Astrocyte (in vitro differentiated cells and primary cell): ENCODE measurements at regions not wholly inside any gene's neighbourhood (a gene's known extent, or its start where the extent isn't known, plus 50 kb on each side); places are given as distances from the start of the nearest gene placed in this dataset.

Experiments used
- DNase-seq: peaks from one replicate; pipeline ENCODE4 v3.0.0-alpha.2; 2010; ENCODE audit warnings: low read depth
- FAIRE-seq: peaks from 2 replicates; lab custom pipeline; 2011; peaks lifted over from hg19 to GRCh38; lab: Jason Lieb, UNC
- H2AFZ ChIP-seq: 2 replicates; pipeline ENCODE4 v1.6.0; 2012; ENCODE audit warnings: low read depth, low read length, inconsistent platforms
- H3K27ac ChIP-seq: 2 replicates; pipeline ENCODE4 v1.5.1; 2011; ENCODE audit warnings: low read depth, low read length, inconsistent platforms
- H3K27me3 ChIP-seq: 2 replicates; pipeline ENCODE4 v1.6.0; 2011; ENCODE audit warnings: low read length, inconsistent platforms; ENCODE audit not compliant: insufficient read depth
- H3K36me3 ChIP-seq: 2 replicates; pipeline ENCODE4 v1.5.1; 2011; ENCODE audit warnings: low read length, inconsistent platforms; ENCODE audit not compliant: insufficient read depth
- H3K4me1 ChIP-seq: 2 replicates; pipeline ENCODE4 v1.5.1; 2011; ENCODE audit warnings: low read length, inconsistent platforms; ENCODE audit not compliant: insufficient read depth
- H3K4me2 ChIP-seq: 2 replicates; pipeline ENCODE4 v1.6.0; 2012; ENCODE audit warnings: low read length, inconsistent platforms
- H3K4me3 ChIP-seq: 2 replicates; pipeline ENCODE4 v1.5.1; 2011; ENCODE audit warnings: low read depth, mild to moderate bottlenecking, low read length, inconsistent platforms; ENCODE audit not compliant: insufficient read depth
- H3K79me2 ChIP-seq: 2 replicates; pipeline ENCODE4 v1.6.0; 2012; ENCODE audit warnings: mild to moderate bottlenecking, low read length, inconsistent platforms; ENCODE audit not compliant: insufficient read depth
- H3K9ac ChIP-seq: 2 replicates; pipeline ENCODE4 v1.6.0; 2012; ENCODE audit warnings: mild to moderate bottlenecking, low read length, inconsistent platforms
- H3K9me3 ChIP-seq: 2 replicates; pipeline ENCODE4 v1.5.1; 2012; ENCODE audit warnings: low read depth, mild to moderate bottlenecking, low read length, inconsistent platforms; ENCODE audit not compliant: insufficient read depth
- H4K20me1 ChIP-seq: 2 replicates; pipeline ENCODE4 v1.6.0; 2012; ENCODE audit warnings: low read length, inconsistent platforms; ENCODE audit not compliant: insufficient read depth
- H3K27ac Mint-ChIP-seq: one replicate; pipeline ENCODE4 v1.8.0; 2021; ENCODE audit warnings: mild to moderate bottlenecking, mixed read lengths; ENCODE audit not compliant: unreplicated experiment
- H3K27me3 Mint-ChIP-seq: one replicate; pipeline ENCODE4 v1.8.0; 2021; ENCODE audit warnings: low read depth, mixed read lengths; ENCODE audit not compliant: unreplicated experiment
- H3K36me3 Mint-ChIP-seq: one replicate; pipeline ENCODE4 v1.8.0; 2021; ENCODE audit warnings: low read depth, mixed read lengths; ENCODE audit not compliant: unreplicated experiment
- H3K4me1 Mint-ChIP-seq: one replicate; pipeline ENCODE4 v1.8.0; 2021; ENCODE audit warnings: low read depth, mixed read lengths; ENCODE audit not compliant: unreplicated experiment
- H3K4me3 Mint-ChIP-seq: one replicate; pipeline ENCODE4 v1.8.0; 2021; ENCODE audit warnings: mild to moderate bottlenecking, moderate library complexity, mixed read lengths; ENCODE audit not compliant: unreplicated experiment
- H3K9me3 Mint-ChIP-seq: one replicate; pipeline ENCODE4 v1.8.0; 2021; ENCODE audit warnings: mild to moderate bottlenecking, mixed read lengths; ENCODE audit not compliant: unreplicated experiment
- EZH2 ChIP-seq: IDR thresholded peaks from 2 replicates; pipeline ENCODE4 v1.6.1; 2012; ENCODE audit warnings: mild to moderate bottlenecking, low read length, inconsistent platforms; ENCODE audit not compliant: insufficient read depth
- TF ChIP-seq, protein P1 (sequence below): IDR thresholded peaks from 2 replicates; pipeline ENCODE4 v1.5.1; 2011; ENCODE audit warnings: low read depth, mild to moderate bottlenecking, inconsistent platforms, low read length, moderate library complexity; ENCODE audit not compliant: insufficient read depth

DNA sequence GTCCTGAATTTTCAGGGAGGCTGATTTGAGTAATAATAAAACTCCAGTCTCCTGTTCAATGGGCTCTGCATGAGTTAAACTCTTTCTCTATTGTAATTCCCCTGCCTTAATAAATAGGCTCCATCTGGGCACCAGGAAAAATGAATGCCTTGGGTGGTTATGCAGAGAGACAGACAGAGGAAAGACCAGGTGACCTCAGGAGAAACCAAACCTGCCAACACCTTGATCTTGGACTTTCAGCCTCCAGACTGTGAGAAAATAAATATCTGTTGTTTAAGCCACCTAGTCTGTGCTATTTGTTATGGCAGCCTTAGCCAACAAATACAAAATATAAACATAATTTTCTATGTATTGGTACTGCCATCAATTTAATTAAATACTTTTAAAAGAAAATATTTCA, 64.8 kb upstream of the RAP2B start:
- Mint-ChIP-seq H3K4me1 (no peaks in the 10 kb centered on the region), H3K27me3 (no peaks in the 10 kb centered on the region), H3K36me3 (no peaks in the 10 kb centered on the region), H3K9me3 (no peaks in the 10 kb centered on the region), H3K4me3 (no peak overlapping the region), H3K27ac (no peak overlapping the region)
- H3K36me3 ChIP-seq: no peaks in the 10 kb centered on the region
- H3K9ac ChIP-seq: no peak overlapping the region
- H3K4me1 ChIP-seq: peaks cover 2% of the 10 kb centered on the region
- no peaks in the 10 kb centered on the region for H3K79me2 ChIP-seq
- no peaks in the 10 kb centered on the region for H3K9me3 ChIP-seq
- FAIRE-seq (no peak), DNase-seq (no peak)
- no peak overlapping the region for H2AFZ ChIP-seq
- H3K27ac ChIP-seq: no peak overlapping the region
- H3K27me3 ChIP-seq: no peaks in the 10 kb centered on the region
- H4K20me1 ChIP-seq: no peaks in the 10 kb centered on the region
- H3K4me3 ChIP-seq: no peak overlapping the region
- TF ChIP-seq EZH2: no peak
- TF ChIP-seq, protein P1, sequence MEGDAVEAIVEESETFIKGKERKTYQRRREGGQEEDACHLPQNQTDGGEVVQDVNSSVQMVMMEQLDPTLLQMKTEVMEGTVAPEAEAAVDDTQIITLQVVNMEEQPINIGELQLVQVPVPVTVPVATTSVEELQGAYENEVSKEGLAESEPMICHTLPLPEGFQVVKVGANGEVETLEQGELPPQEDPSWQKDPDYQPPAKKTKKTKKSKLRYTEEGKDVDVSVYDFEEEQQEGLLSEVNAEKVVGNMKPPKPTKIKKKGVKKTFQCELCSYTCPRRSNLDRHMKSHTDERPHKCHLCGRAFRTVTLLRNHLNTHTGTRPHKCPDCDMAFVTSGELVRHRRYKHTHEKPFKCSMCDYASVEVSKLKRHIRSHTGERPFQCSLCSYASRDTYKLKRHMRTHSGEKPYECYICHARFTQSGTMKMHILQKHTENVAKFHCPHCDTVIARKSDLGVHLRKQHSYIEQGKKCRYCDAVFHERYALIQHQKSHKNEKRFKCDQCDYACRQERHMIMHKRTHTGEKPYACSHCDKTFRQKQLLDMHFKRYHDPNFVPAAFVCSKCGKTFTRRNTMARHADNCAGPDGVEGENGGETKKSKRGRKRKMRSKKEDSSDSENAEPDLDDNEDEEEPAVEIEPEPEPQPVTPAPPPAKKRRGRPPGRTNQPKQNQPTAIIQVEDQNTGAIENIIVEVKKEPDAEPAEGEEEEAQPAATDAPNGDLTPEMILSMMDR: no peak
- H3K4me2 ChIP-seq: no peak overlapping the region

DNA sequence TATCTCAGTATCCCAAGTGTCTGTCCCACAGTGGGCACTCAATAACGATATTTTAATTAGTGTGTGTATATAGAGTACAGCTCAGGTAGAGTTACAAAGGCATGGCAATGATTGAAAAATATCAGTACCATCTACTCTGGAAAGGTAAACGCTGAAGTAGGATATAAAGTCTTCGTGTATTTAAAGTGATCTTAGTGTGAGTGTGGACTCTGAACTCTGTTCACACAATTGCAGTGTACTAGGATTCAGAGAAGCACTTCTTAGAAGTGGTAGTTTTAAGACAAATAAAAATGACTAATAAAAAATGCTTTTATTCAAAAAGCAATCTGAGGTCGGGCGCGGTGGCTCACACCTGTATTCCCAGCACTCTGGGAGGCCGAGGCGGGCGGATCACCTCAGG, 62.9 kb upstream of the RAP2B start:
- no peak overlapping the region for H3K27ac ChIP-seq
- no peaks in the 10 kb centered on the region for H3K9me3 Mint-ChIP-seq
- DNase-seq (no peak), FAIRE-seq (no peak)
- H3K27me3 Mint-ChIP-seq: no peaks in the 10 kb centered on the region
- H3K9ac ChIP-seq: no peak overlapping the region
- H3K79me2 ChIP-seq: no peaks in the 10 kb centered on the region
- H3K4me3 Mint-ChIP-seq: no peak overlapping the region
- peaks cover 2% of the 10 kb centered on the region for H3K4me1 ChIP-seq
- no peak overlapping the region for H3K4me2 ChIP-seq
- no peaks in the 10 kb centered on the region for H3K36me3 ChIP-seq
- H3K9me3 ChIP-seq: no peaks in the 10 kb centered on the region
- no peak overlapping the region for H2AFZ ChIP-seq
- TF ChIP-seq, protein P1: no peak
- no peak for TF ChIP-seq EZH2
- no peak overlapping the region for H3K27ac Mint-ChIP-seq
- no peak overlapping the region for H3K4me3 ChIP-seq
- H3K27me3 ChIP-seq: no peaks in the 10 kb centered on the region
- no peaks in the 10 kb centered on the region for H4K20me1 ChIP-seq
- no peaks in the 10 kb centered on the region for H3K36me3 Mint-ChIP-seq
- H3K4me1 Mint-ChIP-seq: no peaks in the 10 kb centered on the region

DNA sequence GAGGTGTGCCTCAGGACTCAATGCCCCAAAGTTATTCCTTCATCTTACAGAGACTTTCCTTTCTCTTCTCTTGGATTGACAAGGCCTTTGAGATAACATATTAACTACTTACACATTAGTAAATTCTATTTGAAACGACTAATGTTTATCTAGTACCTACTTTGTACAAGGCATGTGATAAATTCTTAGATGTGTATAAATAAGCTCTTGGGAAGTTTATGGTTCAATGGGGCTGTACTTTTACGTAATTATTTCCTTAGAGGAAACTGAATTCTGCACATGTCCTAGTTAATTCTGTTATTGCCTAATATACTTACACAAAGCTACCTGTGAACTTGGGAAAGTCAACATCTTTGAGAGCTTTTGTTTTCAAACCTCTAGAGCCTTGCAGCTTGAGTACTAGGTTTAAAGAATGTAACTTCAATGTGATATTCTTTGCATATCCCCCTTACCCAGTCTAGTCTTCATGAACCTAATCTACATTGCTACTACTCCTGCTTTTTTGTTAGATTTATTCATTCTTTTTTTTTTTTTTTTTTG, 58.5 kb upstream of the RAP2B start:
- no peaks in the 10 kb centered on the region for H4K20me1 ChIP-seq

More for the DNA sequence above, 58.5 kb upstream of the RAP2B start:
- Mint-ChIP-seq H3K36me3 (no peaks in the 10 kb centered on the region), H3K27ac (no peak overlapping the region), H3K9me3 (no peaks in the 10 kb centered on the region), H3K27me3 (no peaks in the 10 kb centered on the region), H3K4me3 (no peak overlapping the region), H3K4me1 (no peaks in the 10 kb centered on the region)
- FAIRE-seq (no peak), DNase-seq (no peak)
- no peak overlapping the region for H3K9ac ChIP-seq
- no peak overlapping the region for H3K4me2 ChIP-seq
- TF ChIP-seq, protein P1: no peak
- no peak for TF ChIP-seq EZH2
- H3K4me3 ChIP-seq: no peak overlapping the region
- H3K27me3 ChIP-seq: no peaks in the 10 kb centered on the region
- H2AFZ ChIP-seq: no peak overlapping the region
- no peaks in the 10 kb centered on the region for H3K4me1 ChIP-seq
- H3K9me3 ChIP-seq: no peaks in the 10 kb centered on the region
- H3K79me2 ChIP-seq: no peaks in the 10 kb centered on the region
- no peak overlapping the region for H3K27ac ChIP-seq
- H3K36me3 ChIP-seq: no peaks in the 10 kb centered on the region
